ENCODE measurements at regions not wholly inside any gene's neighbourhood (a gene's known extent, or its start where the extent isn't known, plus 50 kb on each side); places are given as distances from the start of the nearest gene placed in this dataset.

DNA sequence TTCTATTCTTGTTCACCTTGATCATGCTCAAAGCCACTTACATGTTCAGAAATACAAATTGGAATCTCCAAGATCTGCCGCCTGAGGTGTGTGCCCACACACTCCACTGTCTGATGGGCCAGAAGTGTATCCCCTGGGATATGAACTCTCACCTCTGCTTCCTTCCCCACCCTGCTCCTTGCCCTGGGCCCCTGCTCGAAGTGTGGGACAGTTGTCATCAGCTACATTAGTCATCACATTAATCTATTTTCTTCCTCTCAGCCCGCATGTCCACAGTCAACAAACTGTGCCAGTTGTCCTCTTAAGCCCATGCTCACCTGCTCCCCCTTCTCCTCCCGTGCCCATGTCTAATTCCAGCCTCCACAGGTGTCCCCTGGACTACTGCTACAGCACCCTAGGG, 154.7 kb downstream of the PTPN20 start:
- H3K9me2 ChIP-seq (replicated peaks; ENCODE audit: low read depth, low read length): no peaks in the 10 kb centered on the region
- no peak for TF ChIP-seq EZH2phosphoT487 (IDR thresholded peaks at IDR 0.05; ENCODE audit: borderline replicate concordance)
- TF ChIP-seq, protein P1, sequence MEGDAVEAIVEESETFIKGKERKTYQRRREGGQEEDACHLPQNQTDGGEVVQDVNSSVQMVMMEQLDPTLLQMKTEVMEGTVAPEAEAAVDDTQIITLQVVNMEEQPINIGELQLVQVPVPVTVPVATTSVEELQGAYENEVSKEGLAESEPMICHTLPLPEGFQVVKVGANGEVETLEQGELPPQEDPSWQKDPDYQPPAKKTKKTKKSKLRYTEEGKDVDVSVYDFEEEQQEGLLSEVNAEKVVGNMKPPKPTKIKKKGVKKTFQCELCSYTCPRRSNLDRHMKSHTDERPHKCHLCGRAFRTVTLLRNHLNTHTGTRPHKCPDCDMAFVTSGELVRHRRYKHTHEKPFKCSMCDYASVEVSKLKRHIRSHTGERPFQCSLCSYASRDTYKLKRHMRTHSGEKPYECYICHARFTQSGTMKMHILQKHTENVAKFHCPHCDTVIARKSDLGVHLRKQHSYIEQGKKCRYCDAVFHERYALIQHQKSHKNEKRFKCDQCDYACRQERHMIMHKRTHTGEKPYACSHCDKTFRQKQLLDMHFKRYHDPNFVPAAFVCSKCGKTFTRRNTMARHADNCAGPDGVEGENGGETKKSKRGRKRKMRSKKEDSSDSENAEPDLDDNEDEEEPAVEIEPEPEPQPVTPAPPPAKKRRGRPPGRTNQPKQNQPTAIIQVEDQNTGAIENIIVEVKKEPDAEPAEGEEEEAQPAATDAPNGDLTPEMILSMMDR (conservative IDR thresholded peaks at IDR 0.05; ENCODE audit: low read length): no peak
- H3K9ac ChIP-seq (ENCODE audit: low read depth, low read length, poor library complexity, severe bottlenecking): no peak overlapping the region
- no peak overlapping the region for H2AFZ ChIP-seq (ENCODE audit: low read length)
- H3K4me2 ChIP-seq (ENCODE audit: low read depth, low read length, poor library complexity, severe bottlenecking): no peak overlapping the region
- no peaks in the 10 kb centered on the region for H3F3A ChIP-seq (ENCODE audit: low read depth)
- no peak overlapping the region for H3K4me3 ChIP-seq (ENCODE audit: low read length, poor library complexity, severe bottlenecking)
- H3K4me1 ChIP-seq (ENCODE audit: insufficient read depth, low read length, poor library complexity, severe bottlenecking): peaks cover 22% of the 10 kb centered on the region
- no peaks in the 10 kb centered on the region for H3K27me3 ChIP-seq (ENCODE audit: insufficient read depth, low read length, poor library complexity, severe bottlenecking)
- no peaks in the 10 kb centered on the region for H3K9me3 ChIP-seq (ENCODE audit: insufficient read depth, low read depth, low read length)
- no peaks in the 10 kb centered on the region for H4K20me1 ChIP-seq (ENCODE audit: insufficient read depth, low read length, poor library complexity, severe bottlenecking)
- H3K79me2 ChIP-seq (ENCODE audit: insufficient read depth, low read length): no peaks in the 10 kb centered on the region
- H3K36me3 ChIP-seq (ENCODE audit: insufficient read depth, low read length): no peaks in the 10 kb centered on the region

DNA sequence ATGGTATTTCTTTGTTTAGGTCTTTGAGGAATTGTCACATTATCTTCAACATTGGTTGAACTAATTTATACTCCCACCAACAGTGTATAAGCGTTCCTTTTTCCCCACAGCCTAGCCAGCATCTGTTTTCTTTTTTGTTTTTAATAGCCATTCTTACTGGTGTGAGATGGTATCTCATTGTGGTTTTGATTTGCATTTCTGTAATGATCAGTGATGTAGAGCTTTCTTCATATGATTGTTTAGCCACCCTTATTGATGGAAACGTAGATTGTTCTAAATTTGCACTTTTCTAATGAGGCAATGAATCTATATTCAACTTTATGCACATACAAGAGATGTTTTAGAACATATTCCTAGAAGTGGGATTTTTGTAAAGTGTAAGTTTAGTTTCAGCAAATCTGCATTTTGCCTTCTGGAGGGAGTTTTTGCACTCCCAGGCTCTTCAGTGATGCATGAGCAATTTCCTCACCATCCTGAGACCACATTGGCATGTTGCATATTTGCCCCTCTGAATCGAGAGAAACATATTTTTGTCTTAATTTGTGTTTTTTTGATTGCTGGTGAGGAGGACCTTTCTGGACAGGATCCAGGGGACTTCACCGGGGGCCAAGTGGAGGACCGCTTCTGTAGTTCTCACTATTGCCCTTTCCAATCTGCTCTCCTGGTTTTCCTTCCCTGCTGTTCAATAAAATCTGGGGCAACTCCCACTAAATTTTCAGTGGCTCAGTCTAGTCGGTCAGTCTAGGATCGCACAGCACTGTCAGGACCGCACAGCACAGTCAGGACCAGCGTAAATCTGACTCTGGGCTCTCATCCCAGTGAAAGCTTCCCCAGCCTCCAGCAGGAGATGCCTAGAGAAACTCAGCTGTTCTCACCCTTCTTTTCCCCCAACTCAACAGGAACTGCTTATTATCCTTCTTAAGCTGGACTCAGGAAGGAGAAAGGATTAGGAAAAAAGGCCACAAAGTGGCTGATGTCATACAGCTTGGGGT, 157.0 kb downstream of the PTPN20 start:
- Histone ChIP-seq H4K20me1 (ENCODE audit: insufficient read depth, low read length, poor library complexity, severe bottlenecking) (no peaks in the 10 kb centered on the region), H3K79me2 (ENCODE audit: insufficient read depth, low read length) (no peaks in the 10 kb centered on the region), H3K4me3 (ENCODE audit: low read length, poor library complexity, severe bottlenecking) (no peak overlapping the region), H3K36me3 (ENCODE audit: insufficient read depth, low read length) (no peaks in the 10 kb centered on the region), H3F3A (ENCODE audit: low read depth) (no peaks in the 10 kb centered on the region), H3K9me3 (ENCODE audit: insufficient read depth, low read depth, low read length) (no peaks in the 10 kb centered on the region), H3K9me2 (replicated peaks; ENCODE audit: low read depth, low read length) (no peaks in the 10 kb centered on the region), H2AFZ (ENCODE audit: low read length) (no peak overlapping the region), H3K4me2 (ENCODE audit: low read depth, low read length, poor library complexity, severe bottlenecking) (no peak overlapping the region), H3K4me1 (ENCODE audit: insufficient read depth, low read length, poor library complexity, severe bottlenecking) (peaks cover 19% of the 10 kb centered on the region), H3K27me3 (ENCODE audit: insufficient read depth, low read length, poor library complexity, severe bottlenecking) (no peaks in the 10 kb centered on the region), H3K9ac (ENCODE audit: low read depth, low read length, poor library complexity, severe bottlenecking) (no peak overlapping the region)
- TF ChIP-seq EZH2phosphoT487 (IDR thresholded peaks at IDR 0.05; ENCODE audit: borderline replicate concordance): no peak
- TF ChIP-seq, protein P1 (conservative IDR thresholded peaks at IDR 0.05; ENCODE audit: low read length): no peak

DNA sequence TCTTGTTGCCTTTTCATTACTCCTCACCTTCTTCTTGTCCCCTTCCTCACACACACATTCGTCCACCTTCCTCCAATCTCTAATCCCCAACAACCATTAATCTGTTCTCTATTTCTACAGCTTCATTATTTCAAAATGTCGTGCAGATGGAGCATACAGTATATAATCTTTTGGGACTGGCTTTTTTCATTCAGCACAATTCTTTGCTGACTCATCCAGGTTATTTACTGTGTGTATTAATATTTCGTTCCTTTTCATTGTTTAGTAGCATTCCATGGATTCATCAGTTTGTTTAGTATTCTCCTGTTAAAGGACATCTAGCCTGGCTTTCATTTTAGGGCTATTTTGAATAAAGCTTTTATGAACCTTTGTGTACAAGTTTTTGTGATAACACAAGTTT, 159.3 kb downstream of the PTPN20 start:
- Histone ChIP-seq H3K4me1 (ENCODE audit: insufficient read depth, low read length, poor library complexity, severe bottlenecking) (peaks cover 18% of the 10 kb centered on the region), H3F3A (ENCODE audit: low read depth) (no peaks in the 10 kb centered on the region), H3K9me2 (replicated peaks; ENCODE audit: low read depth, low read length) (no peaks in the 10 kb centered on the region), H3K9me3 (ENCODE audit: insufficient read depth, low read depth, low read length) (no peaks in the 10 kb centered on the region), H3K36me3 (ENCODE audit: insufficient read depth, low read length) (no peaks in the 10 kb centered on the region), H2AFZ (ENCODE audit: low read length) (no peak overlapping the region), H3K9ac (ENCODE audit: low read depth, low read length, poor library complexity, severe bottlenecking) (no peak overlapping the region), H3K27me3 (ENCODE audit: insufficient read depth, low read length, poor library complexity, severe bottlenecking) (no peaks in the 10 kb centered on the region), H3K4me3 (ENCODE audit: low read length, poor library complexity, severe bottlenecking) (no peak overlapping the region), H3K79me2 (ENCODE audit: insufficient read depth, low read length) (no peaks in the 10 kb centered on the region), H3K4me2 (ENCODE audit: low read depth, low read length, poor library complexity, severe bottlenecking) (no peak overlapping the region), H4K20me1 (ENCODE audit: insufficient read depth, low read length, poor library complexity, severe bottlenecking) (no peaks in the 10 kb centered on the region)
- TF ChIP-seq, protein P1 (conservative IDR thresholded peaks at IDR 0.05; ENCODE audit: low read length): no peak
- no peak for TF ChIP-seq EZH2phosphoT487 (IDR thresholded peaks at IDR 0.05; ENCODE audit: borderline replicate concordance)

Data from Loucy (cell line).